ENCODE measurements at regions not wholly inside any gene's neighbourhood (a gene's known extent, or its start where the extent isn't known, plus 50 kb on each side); places are given as distances from the start of the nearest gene placed in this dataset.

- no peak for TF ChIP-seq POGZ (CRISPR knock-in tag; IDR thresholded peaks at IDR 0.05)
- TF ChIP-seq HNF4A (CRISPR knock-in tag; IDR thresholded peaks at IDR 0.05), result no peak
- TF ChIP-seq ZBTB2 (CRISPR knock-in tag; IDR thresholded peaks at IDR 0.05; ENCODE audit: low read depth), result no peak
- TF ChIP-seq ZNF879 (CRISPR knock-in tag; IDR thresholded peaks at IDR 0.05), result no peak
- no peak for TF ChIP-seq ZNF576 (CRISPR knock-in tag; IDR thresholded peaks at IDR 0.05)
Observed at GRCh38 chr18:3346487-3346886, 84.6 kb downstream of the MYL12B start (continued).

GRCh38 chr18:3347286-3347803, 85.4 kb downstream of the MYL12B start:
- FAIRE-seq (no peak), DNase-seq (ENCODE audit: low spot score) (no peak), ATAC-seq (no peak)
- Histone ChIP-seq H3K4me1 (ENCODE audit: insufficient read depth, low read length) (no peaks in the 10 kb centered on the region), H3K9ac (ENCODE audit: insufficient read depth, low read depth, low read length) (no peak overlapping the region), H3K27ac (ENCODE audit: extremely low read length, insufficient read depth, low read length) (no peak overlapping the region), H3K4me2 (ENCODE audit: low read depth, low read length) (no peak overlapping the region), H2AFZ (ENCODE audit: low read length) (no peak overlapping the region), H3K9me3 (ENCODE audit: low read length) (no peaks in the 10 kb centered on the region), H3K79me2 (ENCODE audit: insufficient read depth, low read length) (no peaks in the 10 kb centered on the region), H4K20me1 (ENCODE audit: insufficient read depth, low read length) (no peaks in the 10 kb centered on the region), H3K4me3 (replicated peaks in 1 of 3; ENCODE audit: insufficient read depth in 1 of 3, low read depth in 2 of 3, low read length in 3 of 3) (no peak overlapping the region), H3K36me3 (replicated peaks in 1 of 2; ENCODE audit: control insufficient read depth in 1 of 2, insufficient read depth in 2 of 2, low read length in 2 of 2) (no peaks in the 10 kb centered on the region), H3K27me3 (ENCODE audit: control insufficient read depth in 1 of 2, insufficient read depth in 2 of 2, low read length in 2 of 2) (peaks cover 0 to 5% of the 10 kb centered on the region in 2 experiments; a peak in 1 of 5 replicates)
- WGBS (ENCODE audit: low lambda C conversion rate), result 92% methylated on average over 2 of the region's 2 CpGs
- intact Hi-C loops (cut with micrococcal nuclease; ENCODE audit: unreplicated experiment), result no loop called here
- ChIA-PET CTCF (ENCODE audit: low intra/inter-chr PET ratio, low total read pairs) (no interaction called here), POLR2A (no interaction called here)
- in situ Hi-C loops (cut with HindIII; ENCODE audit: extremely low pct_ligation_motif_present, low pct_unique_long_range_greater_than_20kb), result no loop called here
- BruUV-seq (replicated peaks), result no TSS peak
- no peak for TF ChIP-seq YY1 (IDR thresholded peaks at IDR 0.05; ENCODE audit: insufficient read depth, insufficient replicate concordance, low read depth, low read length)
- TF ChIP-seq BRF2 (CRISPR knock-in tag; IDR thresholded peaks at IDR 0.05), result no peak
- no peak for TF ChIP-seq ZNF883 (CRISPR knock-in tag; IDR thresholded peaks at IDR 0.05; ENCODE audit: not compliant biosample characterization)
- TF ChIP-seq ESRRA (CRISPR knock-in tag; IDR thresholded peaks at IDR 0.05; ENCODE audit: low read depth), result no peak
- TF ChIP-seq ZBTB21 (CRISPR knock-in tag; IDR thresholded peaks at IDR 0.05), result no peak
- no peak for TF ChIP-seq BATF2 (CRISPR knock-in tag; IDR thresholded peaks at IDR 0.05)
- TF ChIP-seq ZNF605 (CRISPR knock-in tag; IDR thresholded peaks at IDR 0.05), result no peak
- TF ChIP-seq TBP (CRISPR knock-in tag; IDR thresholded peaks at IDR 0.05), result no peak
- TF ChIP-seq KDM1A (CRISPR knock-in tag; IDR thresholded peaks at IDR 0.05), result no peak
- no peak for TF ChIP-seq ZSCAN31 (CRISPR knock-in tag; IDR thresholded peaks at IDR 0.05; ENCODE audit: low read depth)
- TF ChIP-seq ZSCAN9 (CRISPR knock-in tag; IDR thresholded peaks at IDR 0.05; ENCODE audit: borderline replicate concordance), result no peak
- no peak for TF ChIP-seq AFF4 (CRISPR knock-in tag; IDR thresholded peaks at IDR 0.05)
- TF ChIP-seq RFX1 (IDR thresholded peaks at IDR 0.05), result no peak
- TF ChIP-seq ATF7-NPFF (CRISPR knock-in tag; IDR thresholded peaks at IDR 0.05; ENCODE audit: low read depth), result no peak
